GM19467 (cell line): ENCODE measurements at regions not wholly inside any gene's neighbourhood (a gene's known extent, or its start where the extent isn't known, plus 50 kb on each side); places are given as distances from the start of the nearest gene placed in this dataset.
"Not testable (repeated sequence)": the region's sequence is repeated elsewhere in the genome, so short reads cannot be mapped to it uniquely, and the experiment has no call there.

Experiments
- ATAC-seq: cut with Tn5 transposase; IDR thresholded peaks from one replicate; pipeline ENCODE4 v1.9.1; 2021; ENCODE audit warnings: mild to moderate bottlenecking, moderate library complexity; ENCODE audit not compliant: unreplicated experiment

DNA sequence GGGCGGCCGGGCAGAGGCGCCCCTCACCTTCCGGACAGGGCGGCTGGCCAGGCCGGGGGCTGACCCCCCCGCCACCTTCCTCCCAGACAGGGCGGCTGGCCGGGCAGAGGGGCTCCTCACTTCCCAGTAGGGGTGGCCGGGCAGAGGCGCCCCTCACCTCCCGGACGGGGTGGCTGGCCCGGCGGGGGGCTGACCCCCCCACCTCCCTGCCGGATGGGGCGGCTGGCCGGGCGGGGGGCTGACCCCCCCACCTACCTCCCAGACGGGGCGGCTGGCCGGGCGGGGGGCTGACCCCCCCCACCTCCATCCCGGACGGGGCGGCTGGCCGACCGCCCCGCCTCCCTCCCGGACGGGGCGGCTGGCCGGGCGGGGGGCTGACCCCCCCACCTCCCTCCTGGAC lies 1615.5 kb upstream of the C9orf72 start:
- not testable (repeated sequence) for ATAC-seq

- ATAC-seq, result not testable (repeated sequence)
Measured at GRCh38 chr9:29189221-29189620, 1615.9 kb upstream of the C9orf72 start.

DNA sequence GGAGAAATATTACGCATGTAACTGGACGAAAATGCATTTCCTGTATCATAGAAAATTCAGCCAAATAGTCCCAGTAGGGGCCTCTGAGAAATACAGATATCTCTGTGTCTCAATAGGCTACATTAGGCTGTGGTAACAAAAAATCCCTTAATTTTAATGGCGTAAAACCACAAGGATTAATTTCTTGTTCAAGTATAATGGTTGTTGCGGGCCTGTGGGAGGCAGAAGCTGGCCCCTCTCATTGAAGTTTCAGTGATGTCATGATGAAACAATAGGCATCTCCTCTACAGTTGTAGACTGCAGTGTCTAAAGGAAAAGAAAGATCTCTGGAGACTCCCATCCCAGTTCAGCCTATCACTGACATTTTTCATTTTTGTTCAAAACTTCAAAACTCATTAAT lies 1625.6 kb upstream of the C9orf72 start:
- ATAC-seq, result no peak

GRCh38 chr9:29199975-29200374 lies 1626.7 kb upstream of the C9orf72 start:
- no peak for ATAC-seq

DNA sequence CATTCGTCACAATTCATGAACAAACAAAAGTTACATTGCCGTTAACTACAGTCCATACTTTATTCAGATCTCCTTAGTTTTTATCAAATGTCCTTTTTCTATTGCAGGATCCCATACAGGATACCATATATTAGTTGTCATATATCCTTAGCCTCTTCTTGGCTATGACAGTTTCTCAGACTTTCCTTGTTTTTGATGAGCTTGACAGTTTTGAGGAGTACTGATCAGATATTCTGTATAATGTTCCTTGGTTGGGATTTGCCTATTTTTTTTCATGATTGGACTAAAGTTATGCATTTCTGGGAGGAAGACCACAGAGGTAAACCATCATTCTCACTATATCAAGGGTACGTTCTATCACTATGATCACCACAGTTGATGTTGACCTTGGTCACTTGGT lies 1627.4 kb upstream of the C9orf72 start:
- ATAC-seq, result no peak

DNA sequence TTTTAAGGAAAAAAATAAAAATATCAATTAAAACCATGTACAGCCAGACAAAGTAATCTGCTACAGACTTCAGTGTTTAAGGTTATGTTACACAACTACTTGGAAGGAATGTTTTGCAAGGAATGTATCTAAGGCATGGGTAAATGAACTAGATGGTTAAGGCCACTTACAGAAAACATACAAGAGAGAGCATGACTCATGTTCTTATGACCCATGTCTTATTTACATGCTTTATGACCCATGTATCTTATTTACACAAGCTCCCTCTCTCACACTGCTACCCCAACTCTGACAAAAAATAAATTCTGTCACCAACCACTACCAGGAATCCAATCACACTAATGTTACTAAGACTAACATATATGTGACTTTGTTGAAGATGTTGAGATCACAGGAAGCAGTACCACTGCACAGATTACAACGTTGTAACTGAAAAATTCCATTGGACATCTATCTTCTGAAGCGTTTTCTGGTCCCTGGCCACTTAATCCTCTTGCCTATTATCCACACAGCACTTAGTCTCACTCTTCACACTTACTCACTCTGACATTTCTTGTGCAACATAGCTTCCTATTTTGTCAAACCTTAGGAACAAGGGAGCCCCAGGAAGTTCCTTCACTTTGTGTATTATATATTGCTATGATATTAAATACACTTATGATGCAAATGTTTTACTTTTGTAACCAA lies 1630.1 kb upstream of the C9orf72 start:
- ATAC-seq, result no peak

GRCh38 chr9:29208670-29209069 lies 1635.4 kb upstream of the C9orf72 start:
- ATAC-seq, result no peak

GRCh38 chr9:29209748-29210291 lies 1636.5 kb upstream of the C9orf72 start:
- ATAC-seq, result no peak

GRCh38 chr9:29211003-29211579 lies 1637.8 kb upstream of the C9orf72 start:
- ATAC-seq, result no peak

DNA sequence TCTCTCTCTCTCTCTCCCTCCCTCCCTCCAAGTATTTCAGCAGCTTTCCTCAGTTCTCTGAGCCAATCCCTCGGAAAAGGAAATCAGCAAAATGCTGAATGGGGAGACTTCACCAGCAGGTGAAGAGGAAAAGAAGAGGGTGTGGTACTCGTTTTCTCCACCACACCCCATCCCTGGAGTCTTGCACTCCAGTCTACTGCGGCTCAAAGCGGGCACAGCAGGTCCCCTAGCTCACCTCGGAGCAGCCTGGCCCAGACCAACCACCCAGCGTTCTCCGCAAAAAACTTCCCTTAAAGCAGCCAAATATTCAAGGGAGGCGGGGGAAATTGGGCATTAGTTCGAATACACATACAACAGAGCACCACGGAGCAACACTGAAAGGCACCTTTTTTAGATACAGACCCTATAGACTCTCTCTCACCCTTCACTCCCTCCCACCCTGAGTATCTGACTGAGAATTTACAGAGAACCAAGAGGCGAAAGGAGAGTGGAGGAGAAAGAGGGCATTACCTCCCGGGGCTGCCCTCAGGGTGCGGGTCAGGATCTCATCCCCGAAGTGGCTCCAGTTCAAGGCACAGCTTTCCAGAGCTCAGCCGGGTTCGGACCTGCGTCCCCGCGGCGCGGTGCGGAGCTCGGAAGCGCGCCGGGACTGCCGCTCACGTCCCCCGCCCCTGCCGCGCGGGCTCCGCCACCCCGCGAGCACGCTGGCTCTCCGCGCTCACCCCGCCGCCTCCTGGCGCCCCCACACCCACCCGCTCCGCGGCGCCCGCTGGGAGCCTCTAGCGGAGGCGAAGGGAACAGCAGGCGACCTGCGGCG lies 1638.5 kb upstream of the C9orf72 start:
- peak; percentile 77 for ATAC-seq

DNA sequence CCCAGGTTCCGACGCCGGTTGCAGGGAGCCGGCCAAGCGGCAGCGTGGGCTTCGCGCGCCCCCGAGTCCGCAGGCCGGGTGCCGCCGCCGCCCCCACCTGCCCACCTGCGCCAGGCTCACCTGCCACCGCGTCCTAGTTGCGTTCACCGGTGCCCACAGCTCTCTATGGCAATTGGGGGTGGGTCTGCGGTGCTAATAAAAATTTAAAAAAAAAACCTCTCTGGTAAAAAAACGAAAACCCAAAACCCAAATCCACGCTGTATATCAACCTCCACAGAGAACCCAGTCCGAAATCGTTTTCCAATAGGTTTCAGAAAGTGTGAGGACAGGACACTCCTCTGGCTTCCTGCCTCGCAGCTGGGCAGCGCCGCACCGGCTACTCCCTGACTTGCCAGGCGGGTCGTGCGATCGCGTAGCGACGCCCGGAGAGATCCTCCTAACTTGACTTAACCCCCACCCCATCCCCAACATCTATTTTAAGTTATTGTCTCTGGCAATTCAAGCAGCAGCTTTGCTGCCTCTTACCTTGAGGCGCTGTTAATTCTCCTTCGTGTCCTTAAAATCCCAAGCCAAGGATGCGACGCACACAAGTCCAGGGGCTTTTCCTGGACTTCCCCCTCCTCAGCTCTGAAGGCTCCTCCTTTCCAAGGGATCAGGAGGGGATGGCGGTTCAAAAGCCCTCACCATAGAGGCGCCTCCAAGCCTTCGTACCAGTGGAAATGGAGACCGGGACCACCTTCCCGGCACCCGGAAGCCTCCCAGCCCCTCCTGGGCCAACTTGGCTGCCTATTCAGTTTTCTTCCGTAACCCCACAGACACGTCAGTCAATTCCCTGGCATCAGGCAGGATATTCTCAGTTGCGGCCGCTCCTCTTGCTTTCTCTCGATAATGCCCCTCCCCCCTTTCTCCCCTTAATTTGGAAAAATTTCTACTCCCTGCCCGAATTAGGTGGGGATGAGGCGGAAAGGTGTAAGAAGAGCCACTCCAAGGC lies 1639.4 kb upstream of the C9orf72 start:
- ATAC-seq, result no peak

DNA sequence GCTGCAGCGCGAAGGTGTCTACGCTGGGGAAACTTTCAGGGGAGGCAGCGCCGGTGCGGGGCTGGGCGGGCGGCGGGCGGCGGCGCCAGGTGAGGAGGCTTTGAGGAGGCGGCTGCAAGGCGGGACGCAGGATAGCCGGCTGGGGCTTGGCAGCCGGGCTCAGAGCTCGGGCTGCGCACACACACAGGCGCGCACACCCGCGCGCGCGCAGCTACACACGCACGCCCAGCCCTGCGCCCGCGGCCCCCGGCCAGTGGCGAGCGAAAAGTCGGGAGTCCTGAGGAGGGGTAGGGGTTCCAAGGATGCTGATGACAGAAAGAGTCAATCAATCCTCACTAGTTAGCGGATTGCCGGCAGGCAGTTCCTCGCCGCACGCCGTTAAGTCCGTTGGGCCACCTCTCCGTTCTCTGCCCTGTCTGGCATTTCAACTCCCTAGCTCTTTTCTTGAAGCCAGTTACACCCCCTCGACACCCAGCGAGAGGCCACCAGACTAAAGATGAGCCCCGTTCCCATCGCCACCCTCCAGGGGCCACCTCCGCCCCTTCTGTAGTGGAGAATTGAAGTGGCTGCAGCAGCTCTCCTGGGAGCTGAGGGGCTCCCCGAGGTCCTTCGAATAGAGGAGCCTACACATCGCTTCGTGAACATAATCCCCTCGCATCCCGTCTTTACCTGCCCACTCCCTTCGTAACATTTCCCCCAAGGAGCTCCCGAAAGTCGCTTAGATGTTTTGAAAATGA lies 1640.3 kb upstream of the C9orf72 start, which contains the start of gene LINGO2:
Gene LINGO2, minus strand, starts transcription at position 185 of the 737 bp plus-strand sequence.
- no peak for ATAC-seq

- ATAC-seq, result no peak
Measured at GRCh38 chr9:29214154-29214689, 1640.9 kb upstream of the C9orf72 start.

GRCh38 chr9:29214690-29215253 lies 1641.5 kb upstream of the C9orf72 start:
- no peak for ATAC-seq

DNA sequence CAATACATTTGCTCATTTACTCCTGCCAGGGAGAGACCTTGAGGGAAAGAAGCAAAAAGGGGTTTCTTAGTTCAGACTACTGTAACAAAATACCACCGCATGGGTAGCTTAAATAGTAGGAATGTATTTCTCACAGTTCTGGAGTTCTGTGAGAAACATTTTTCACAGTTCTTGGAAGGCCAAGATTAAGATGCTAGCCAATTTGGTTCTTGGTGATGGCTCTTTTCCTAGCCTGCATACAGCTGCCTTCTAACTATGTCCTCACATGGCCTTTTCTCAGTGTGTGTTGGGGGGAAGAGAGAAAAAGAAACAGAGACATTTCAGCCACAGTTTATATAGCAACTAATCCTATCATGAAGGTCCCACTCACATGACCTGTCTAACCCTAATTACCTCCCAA lies 1644.7 kb upstream of the C9orf72 start:
- ATAC-seq, result no peak

DNA sequence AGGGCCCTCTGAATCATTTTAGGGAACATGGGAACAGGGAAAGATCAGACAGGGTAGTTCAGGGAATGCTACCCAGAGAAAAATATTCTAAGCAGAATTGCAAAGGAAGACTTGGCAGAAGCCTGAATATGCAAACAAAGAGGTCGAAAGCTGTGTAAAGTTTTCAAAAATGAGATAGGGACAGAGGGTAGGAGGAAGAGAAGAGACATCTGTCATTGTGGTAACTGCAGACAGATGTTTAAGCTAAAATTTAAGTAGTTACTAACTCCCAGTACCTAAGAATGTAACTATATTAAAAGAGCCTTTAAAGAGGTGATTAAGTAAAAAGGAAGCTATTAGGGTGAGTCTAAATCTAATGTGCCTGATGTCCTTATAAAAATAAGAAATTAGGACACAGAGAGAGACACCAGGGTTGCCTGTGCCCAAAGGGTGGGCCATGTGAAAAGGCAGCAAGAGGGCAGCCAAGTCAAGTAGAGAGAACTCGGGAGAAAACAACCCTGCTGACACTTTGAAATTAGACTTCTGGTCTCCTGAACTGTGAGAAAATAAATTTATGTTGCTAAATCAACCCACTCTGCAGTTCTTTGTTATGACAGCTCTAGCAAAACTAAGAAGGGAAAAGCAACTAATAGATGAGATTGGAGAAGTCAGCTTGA lies 1647.4 kb upstream of the C9orf72 start:
- ATAC-seq, result no peak

DNA sequence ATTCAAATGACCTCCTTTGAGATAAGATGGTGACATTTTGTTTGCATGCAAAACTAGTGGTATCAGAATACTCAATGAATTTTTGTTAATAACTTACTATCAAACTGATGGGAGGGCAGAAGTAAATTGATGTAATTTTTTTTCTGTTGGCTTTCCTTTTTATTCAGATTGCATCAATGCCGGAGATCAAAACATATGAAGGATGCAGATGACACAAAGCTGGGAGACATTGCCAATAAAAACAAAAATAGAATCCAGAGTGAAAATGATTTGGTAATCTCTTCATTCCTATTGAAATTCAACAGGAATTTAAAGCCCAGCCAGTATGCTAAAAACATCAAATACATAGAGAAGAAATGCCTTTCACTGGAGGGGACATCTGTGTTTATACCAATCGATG lies 1655.3 kb upstream of the C9orf72 start:
- ATAC-seq, result no peak

GRCh38 chr9:29230931-29231330 lies 1657.7 kb upstream of the C9orf72 start:
- ATAC-seq, result no peak

- ATAC-seq, result no peak
Measured at GRCh38 chr9:29233193-29233592, 1659.9 kb upstream of the C9orf72 start.
